Naive thymus-derived CD4-positive, alpha-beta T cell (primary cell): ENCODE measurements at regions not wholly inside any gene's neighbourhood (a gene's known extent, or its start where the extent isn't known, plus 50 kb on each side); places are given as distances from the start of the nearest gene placed in this dataset.

Experiments
- ATAC-seq: fragments of 150-1000 bp; cut with Tn5 transposase; 2 replicates; pipeline ENCODE4 v1.10.0; 2021; ENCODE audit warnings: mild to moderate bottlenecking, moderate library complexity
- CTCF ChIA-PET: fragments of 350-600 bp; sonication (Branson Sonifier 250); formaldehyde crosslinking; loops from one replicate; lab custom pipeline; 2021; ENCODE audit warnings: antibody characterized with exemption; lab: Charles Lee
- POLR2A ChIA-PET: fragments of 350-600 bp; sonication (Branson Sonifier 250); formaldehyde crosslinking; loops from one replicate; lab custom pipeline; 2021; ENCODE audit warnings: antibody characterized with exemption, inconsistent platforms; lab: Charles Lee
- DNase-seq, 9 donors: peaks; one replicate each; pipeline versions ENCODE4 v3.0.0 to v3.0.0-alpha.2; 2020 to 2022; ENCODE audit warnings: mixed read lengths in 1 of 9
- H3K27ac ChIP-seq: one replicate; pipeline ENCODE4 v1.7.0; 2013; ENCODE audit warnings: mild to moderate bottlenecking, low read depth, low read length, moderate library complexity
- H3K27me3 ChIP-seq, 2 donors: one replicate each; pipeline ENCODE4 v1.7.0; 2013; ENCODE audit warnings: low read length in 2 of 2, mild to moderate bottlenecking in 2 of 2, moderate library complexity in 2 of 2; ENCODE audit not compliant: control insufficient read depth in 2 of 2, insufficient read depth in 2 of 2
- H3K36me3 ChIP-seq, 3 experiments: 1 replicate in 2 of 3; 2 replicates in 1 of 3; pipeline ENCODE4 v1.7.0; 2013; ENCODE audit warnings: low read length in 3 of 3, mild to moderate bottlenecking in 3 of 3, moderate library complexity in 1 of 3; ENCODE audit not compliant: insufficient read depth in 3 of 3, control insufficient read depth in 2 of 3
- H3K4me1 ChIP-seq, 2 donors: one replicate each; pipeline ENCODE4 v1.7.0; 2013; ENCODE audit warnings: low read length in 2 of 2, mild to moderate bottlenecking in 2 of 2, moderate library complexity in 1 of 2; ENCODE audit not compliant: control insufficient read depth in 2 of 2, insufficient read depth in 2 of 2
- H3K4me3 ChIP-seq: 2 replicates; pipeline ENCODE4 v1.7.0; 2013; ENCODE audit warnings: mild to moderate bottlenecking, low read length
- H3K9me3 ChIP-seq, 3 experiments: 1 replicate in 2 of 3; 2 replicates in 1 of 3; pipeline ENCODE4 v1.7.0; 2013; ENCODE audit warnings: low read length in 3 of 3; ENCODE audit not compliant: control insufficient read depth in 2 of 3
- H3K27ac Mint-ChIP-seq, 9 donors: one replicate each; pipeline ENCODE4 v1.8.0; 2020 to 2022; ENCODE audit warnings: mixed read lengths in 9 of 9, mild to moderate bottlenecking in 8 of 9, moderate library complexity in 5 of 9, inconsistent platforms in 2 of 9
- H3K27me3 Mint-ChIP-seq, 5 donors: one replicate each; pipeline ENCODE4 v1.8.0; 2021 to 2022; ENCODE audit warnings: mixed read lengths in 5 of 5, mild to moderate bottlenecking in 1 of 5
- H3K36me3 Mint-ChIP-seq, 5 donors: one replicate each; pipeline ENCODE4 v1.8.0; 2020 to 2022; ENCODE audit warnings: mixed read lengths in 5 of 5, mild to moderate bottlenecking in 3 of 5, inconsistent platforms in 1 of 5
- H3K4me1 Mint-ChIP-seq, 7 donors: one replicate each; pipeline ENCODE4 v1.8.0; 2020 to 2022; ENCODE audit warnings: mixed read lengths in 7 of 7, mild to moderate bottlenecking in 3 of 7, inconsistent platforms in 1 of 7
- H3K4me3 Mint-ChIP-seq, 10 donors: one replicate each; pipeline ENCODE4 v1.8.0; 2020 to 2022; ENCODE audit warnings: mild to moderate bottlenecking in 10 of 10, mixed read lengths in 10 of 10, moderate library complexity in 6 of 10, inconsistent platforms in 2 of 10
- H3K9me3 Mint-ChIP-seq, 11 donors: one replicate each; pipeline ENCODE4 v1.8.0; 2020 to 2022; ENCODE audit warnings: mixed read lengths in 11 of 11, mild to moderate bottlenecking in 4 of 11, inconsistent platforms in 1 of 11, moderate library complexity in 1 of 11
- intact Hi-C, 2 donors: fragments of 100-400 bp; cut with micrococcal nuclease; formaldehyde crosslinking; loops; one replicate each; pipeline ENCODE4 v1.15.1; 2023

DNA sequence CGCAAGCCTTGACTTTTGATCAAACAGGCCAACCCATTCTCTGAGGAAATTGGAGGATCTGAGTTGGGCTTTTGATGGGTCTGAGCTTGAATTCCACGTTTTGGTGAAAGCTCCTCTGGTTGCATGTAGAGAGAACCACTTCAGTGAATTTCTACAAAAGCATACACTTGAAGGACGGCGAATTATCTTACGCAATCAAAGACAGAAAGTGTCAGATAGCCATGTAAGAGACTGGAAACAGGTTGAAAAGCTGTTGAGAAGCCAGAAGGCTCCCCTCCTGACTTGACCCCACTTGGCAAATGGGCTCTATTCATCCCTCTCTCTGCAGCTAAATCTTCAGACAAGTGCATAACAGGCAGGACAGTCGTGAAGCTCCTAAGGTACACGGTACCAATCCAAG is 809.1 kb downstream of the BCL11B start:
- Mint-ChIP-seq H3K27ac (no peak overlapping the region), H3K9me3 (peaks cover 0 to 9% (median 2%) of the 10 kb centered on the region in 11 donors), H3K4me3 (no peak overlapping the region), H3K36me3 (peaks cover 0 to 5% (median 0%) of the 10 kb centered on the region in 5 donors), H3K27me3 (no peaks in the 10 kb centered on the region), H3K4me1 (peaks cover 0 to 9% (median 0%) of the 10 kb centered on the region in 7 donors)
- Histone ChIP-seq H3K27ac (no peak overlapping the region), H3K9me3 (no peaks in the 10 kb centered on the region), H3K36me3 (no peaks in the 10 kb centered on the region), H3K4me3 (no peak overlapping the region), H3K4me1 (no peaks in the 10 kb centered on the region), H3K27me3 (no peaks in the 10 kb centered on the region)
- ChIA-PET POLR2A (interaction anchor here (0.6 kb wide), 1 partner anchor 19 kb away, joined by 3 read pairs; no protein-coding TSS in a partner anchor), CTCF (no interaction called here)
- intact Hi-C loops, result no loop called here
- ATAC-seq, result no peak
- no peak for DNase-seq

DNA sequence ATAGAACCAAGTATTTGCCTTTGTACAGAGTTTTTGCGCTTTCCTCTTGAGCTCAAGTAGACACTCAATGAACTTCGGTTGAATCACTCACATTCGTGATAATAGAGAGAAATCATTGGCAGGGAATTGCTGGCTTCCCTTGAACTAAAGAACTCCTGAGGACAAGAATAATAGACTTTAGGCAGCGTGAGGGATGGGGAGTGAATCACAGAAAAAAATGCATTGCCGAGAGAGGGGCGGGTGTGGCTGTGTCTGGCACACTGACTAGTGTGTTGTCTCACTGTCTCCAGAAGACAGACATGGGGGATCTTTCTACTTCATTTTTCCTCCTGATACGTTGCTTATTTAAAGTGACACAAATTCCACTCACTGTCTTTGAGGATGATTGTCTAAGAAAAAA is 805.2 kb downstream of the BCL11B start:
- Histone ChIP-seq H3K4me3 (no peak overlapping the region), H3K27ac (no peak overlapping the region), H3K27me3 (no peaks in the 10 kb centered on the region), H3K4me1 (no peaks in the 10 kb centered on the region), H3K36me3 (no peaks in the 10 kb centered on the region), H3K9me3 (no peaks in the 10 kb centered on the region)
- POLR2A ChIA-PET, result no interaction called here
- Mint-ChIP-seq H3K27me3 (no peaks in the 10 kb centered on the region), H3K4me1 (peaks cover 0 to 7% (median 0%) of the 10 kb centered on the region in 7 donors), H3K36me3 (peaks cover 0 to 4% (median 3%) of the 10 kb centered on the region in 5 donors), H3K4me3 (no peak overlapping the region), H3K9me3 (peaks cover 0 to 14% (median 0%) of the 10 kb centered on the region in 11 donors), H3K27ac (no peak overlapping the region)
- ATAC-seq (no peak), DNase-seq (no peak)
- CTCF ChIA-PET, result interaction anchor here (0.6 kb wide), 1 partner anchor 271 kb away, joined by 3 read pairs; no protein-coding TSS in a partner anchor
- intact Hi-C loops, result no loop called here

DNA sequence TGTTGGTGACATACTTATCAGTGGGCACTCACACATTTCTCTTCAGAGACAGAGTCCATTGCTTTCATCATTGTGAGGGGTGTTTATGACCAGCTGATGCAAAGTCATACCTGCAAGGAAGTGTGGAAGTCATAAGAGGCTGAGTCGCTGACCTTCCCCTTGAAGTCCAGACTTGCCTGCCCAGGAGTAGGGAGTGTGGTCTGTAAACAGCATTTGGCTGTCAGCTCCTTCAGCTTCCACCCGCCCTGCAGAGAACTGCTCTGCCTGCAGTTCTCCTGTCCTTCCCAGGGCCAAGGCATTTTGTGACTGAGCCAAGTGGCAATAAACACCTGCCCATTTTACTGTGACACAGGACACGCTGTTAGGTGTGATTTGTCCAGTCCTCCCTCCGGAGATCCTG is 801.3 kb downstream of the BCL11B start:
- ChIA-PET POLR2A (no interaction called here), CTCF (no interaction called here)
- H3K4me3 ChIP-seq, result no peak overlapping the region
- ATAC-seq (no peak), DNase-seq (no peak)
- no peaks in the 10 kb centered on the region for H3K4me1 ChIP-seq
- no peaks in the 10 kb centered on the region for H3K36me3 ChIP-seq
- no peaks in the 10 kb centered on the region for H3K9me3 ChIP-seq
- no peak overlapping the region for H3K27ac Mint-ChIP-seq
- H3K9me3 Mint-ChIP-seq, result peaks cover 0 to 12% (median 0%) of the 10 kb centered on the region in 11 donors
- peaks cover 0 to 8% (median 3%) of the 10 kb centered on the region in 5 donors for H3K36me3 Mint-ChIP-seq
- H3K4me1 Mint-ChIP-seq, result peaks cover 0 to 6% (median 0%) of the 10 kb centered on the region in 7 donors
- no peak overlapping the region for H3K27ac ChIP-seq
- no peaks in the 10 kb centered on the region for H3K27me3 Mint-ChIP-seq
- H3K27me3 ChIP-seq, result no peaks in the 10 kb centered on the region
- H3K4me3 Mint-ChIP-seq, result no peak overlapping the region
- intact Hi-C loops, result loop anchor here in 1 of 2 donors (5.0 kb wide), 1 partner anchor 77 kb away; no protein-coding TSS in a partner anchor

DNA sequence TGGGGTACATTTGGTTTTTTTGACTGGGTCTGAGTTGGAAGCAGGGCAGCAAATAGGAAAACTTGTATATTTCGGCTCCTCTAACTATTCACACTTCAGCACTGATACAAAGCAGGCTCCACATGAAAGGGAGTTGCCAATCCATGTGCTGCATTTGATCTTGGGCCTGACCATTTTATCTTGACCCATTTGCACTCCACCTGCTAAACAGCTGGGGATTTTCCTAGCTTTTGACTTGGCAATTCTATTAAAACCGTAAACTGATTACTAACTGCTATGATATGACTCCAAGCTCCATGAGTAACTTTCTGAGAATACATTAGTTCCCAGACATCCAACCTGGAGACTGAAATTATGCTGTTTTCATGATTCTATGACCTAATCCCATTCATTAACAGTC is 797.1 kb downstream of the BCL11B start:
- Histone ChIP-seq H3K27ac (no peak overlapping the region), H3K9me3 (peaks cover 0 to 5% (median 0%) of the 10 kb centered on the region in 3 experiments), H3K4me3 (no peak overlapping the region), H3K4me1 (no peaks in the 10 kb centered on the region), H3K27me3 (no peaks in the 10 kb centered on the region), H3K36me3 (no peaks in the 10 kb centered on the region)
- Mint-ChIP-seq H3K4me3 (no peak overlapping the region), H3K4me1 (no peaks in the 10 kb centered on the region), H3K27me3 (peaks cover 0 to 3% (median 0%) of the 10 kb centered on the region in 5 donors), H3K36me3 (peaks cover 1 to 8% (median 3%) of the 10 kb centered on the region in 5 donors), H3K9me3 (peaks cover 3 to 14% (median 5%) of the 10 kb centered on the region in 11 donors), H3K27ac (no peak overlapping the region)
- CTCF ChIA-PET, result no interaction called here
- no peak for DNase-seq
- POLR2A ChIA-PET, result no interaction called here
- intact Hi-C loops, result loop anchor here in 1 of 2 donors (5.0 kb wide), 1 partner anchor 72 kb away; no protein-coding TSS in a partner anchor
- ATAC-seq, result no peak

DNA sequence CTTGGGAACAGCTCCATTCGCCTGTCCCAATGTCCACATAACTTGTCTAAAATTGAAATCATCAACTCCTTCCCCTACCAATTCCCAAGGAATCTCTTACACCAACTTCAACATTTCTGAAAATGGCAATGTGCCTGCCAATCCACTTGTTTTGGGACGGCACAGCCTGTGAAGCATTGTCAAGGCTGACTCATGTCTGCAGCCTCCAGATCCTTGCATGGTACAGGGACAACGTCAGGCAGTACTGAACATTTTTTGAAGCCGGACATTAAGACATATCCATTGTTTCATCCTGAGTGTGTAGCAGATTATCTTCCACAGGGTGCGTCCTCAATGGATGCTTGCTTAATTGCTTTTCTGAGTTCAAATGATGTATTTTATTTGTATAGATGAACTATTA is 794.1 kb downstream of the BCL11B start:
- peak overlapping the region in 1 of 9 donors; percentile 46 for H3K27ac Mint-ChIP-seq
- CTCF ChIA-PET, result no interaction called here
- H3K27ac ChIP-seq, result no peak overlapping the region
- no peaks in the 10 kb centered on the region for H3K4me1 ChIP-seq
- H3K9me3 ChIP-seq, result peaks cover 0 to 6% (median 0%) of the 10 kb centered on the region in 3 experiments
- POLR2A ChIA-PET, result interaction anchor here (0.6 kb wide), 1 partner anchor 1201 kb away, joined by 3 read pairs; no protein-coding TSS in a partner anchor
- no peaks in the 10 kb centered on the region for H3K36me3 ChIP-seq
- no peaks in the 10 kb centered on the region for H3K27me3 ChIP-seq
- DNase-seq (no peak), ATAC-seq (no peak)
- no peaks in the 10 kb centered on the region for H3K4me1 Mint-ChIP-seq
- no peak overlapping the region for H3K4me3 Mint-ChIP-seq
- intact Hi-C loops, result no loop called here
- H3K4me3 ChIP-seq, result no peak overlapping the region
- peaks cover 0 to 18% (median 5%) of the 10 kb centered on the region in 11 donors for H3K9me3 Mint-ChIP-seq
- peaks cover 0 to 3% (median 0%) of the 10 kb centered on the region in 5 donors for H3K27me3 Mint-ChIP-seq
- peaks cover 0 to 8% (median 3%) of the 10 kb centered on the region in 5 donors for H3K36me3 Mint-ChIP-seq

- H3K4me3 Mint-ChIP-seq, result no peak overlapping the region
- CTCF ChIA-PET, result no interaction called here
- H3K27ac Mint-ChIP-seq, result no peak overlapping the region
Measured at GRCh38 chr14:98489115-98489514, 782.9 kb downstream of the BCL11B start.

DNA sequence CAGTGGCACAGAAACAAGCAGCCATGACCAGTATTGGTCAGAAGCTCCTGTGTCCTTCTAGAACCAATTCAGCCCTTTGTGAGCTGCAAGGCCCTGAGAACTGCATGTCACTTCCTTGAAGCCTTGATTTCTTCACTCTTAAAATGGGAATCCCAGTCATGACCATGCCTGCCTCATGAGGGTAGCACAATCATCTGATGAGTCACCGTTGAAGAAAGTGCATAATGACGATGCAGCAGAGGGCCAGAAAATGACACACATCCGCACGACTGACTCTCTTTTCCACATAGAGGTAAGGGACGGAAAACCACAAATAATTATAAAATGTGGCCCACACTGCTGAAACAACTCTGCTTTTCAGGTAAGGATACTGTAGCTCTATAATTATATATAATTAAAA is 777.4 kb downstream of the BCL11B start:
- Mint-ChIP-seq H3K27ac (no peak overlapping the region), H3K27me3 (no peaks in the 10 kb centered on the region), H3K36me3 (no peaks in the 10 kb centered on the region), H3K9me3 (no peaks in the 10 kb centered on the region), H3K4me3 (no peak overlapping the region), H3K4me1 (peaks cover 0 to 31% (median 8%) of the 10 kb centered on the region in 7 donors)
- no peak for DNase-seq
- Histone ChIP-seq H3K9me3 (no peaks in the 10 kb centered on the region), H3K4me3 (no peak overlapping the region), H3K36me3 (no peaks in the 10 kb centered on the region), H3K27ac (no peak overlapping the region), H3K4me1 (no peaks in the 10 kb centered on the region), H3K27me3 (no peaks in the 10 kb centered on the region)
- ChIA-PET POLR2A (interaction anchor here (0.6 kb wide), 1 partner anchor 730 kb away, joined by 3 read pairs; no protein-coding TSS in a partner anchor), CTCF (no interaction called here)
- intact Hi-C loops, result no loop called here
- no peak for ATAC-seq

More at GRCh38 chr14:98489115-98489514, 782.9 kb downstream of the BCL11B start:
- Mint-ChIP-seq H3K9me3 (peaks cover 0 to 24% (median 14%) of the 10 kb centered on the region in 11 donors), H3K4me1 (peaks cover 0 to 23% (median 0%) of the 10 kb centered on the region in 7 donors), H3K36me3 (peaks cover 2 to 15% (median 8%) of the 10 kb centered on the region in 5 donors), H3K27me3 (peaks cover 0 to 4% (median 0%) of the 10 kb centered on the region in 5 donors)
- intact Hi-C loops, result no loop called here
- Histone ChIP-seq H3K9me3 (no peaks in the 10 kb centered on the region), H3K36me3 (no peaks in the 10 kb centered on the region), H3K4me3 (no peak overlapping the region), H3K27ac (no peak overlapping the region), H3K27me3 (no peaks in the 10 kb centered on the region), H3K4me1 (no peaks in the 10 kb centered on the region)
- ATAC-seq (no peak), DNase-seq (no peak)
- POLR2A ChIA-PET, result no interaction called here
